GM19328 (cell line): ENCODE measurements at regions not wholly inside any gene's neighbourhood (a gene's known extent, or its start where the extent isn't known, plus 50 kb on each side); places are given as distances from the start of the nearest gene placed in this dataset.
"Not testable (repeated sequence)": the region's sequence is repeated elsewhere in the genome, so short reads cannot be mapped to it uniquely, and the experiment has no call there.

Experiments used
- ATAC-seq: cut with Tn5 transposase; IDR thresholded peaks from one replicate; pipeline ENCODE4 v1.9.1; 2021; ENCODE audit warnings: mild to moderate bottlenecking, moderate library complexity; ENCODE audit not compliant: unreplicated experiment

DNA sequence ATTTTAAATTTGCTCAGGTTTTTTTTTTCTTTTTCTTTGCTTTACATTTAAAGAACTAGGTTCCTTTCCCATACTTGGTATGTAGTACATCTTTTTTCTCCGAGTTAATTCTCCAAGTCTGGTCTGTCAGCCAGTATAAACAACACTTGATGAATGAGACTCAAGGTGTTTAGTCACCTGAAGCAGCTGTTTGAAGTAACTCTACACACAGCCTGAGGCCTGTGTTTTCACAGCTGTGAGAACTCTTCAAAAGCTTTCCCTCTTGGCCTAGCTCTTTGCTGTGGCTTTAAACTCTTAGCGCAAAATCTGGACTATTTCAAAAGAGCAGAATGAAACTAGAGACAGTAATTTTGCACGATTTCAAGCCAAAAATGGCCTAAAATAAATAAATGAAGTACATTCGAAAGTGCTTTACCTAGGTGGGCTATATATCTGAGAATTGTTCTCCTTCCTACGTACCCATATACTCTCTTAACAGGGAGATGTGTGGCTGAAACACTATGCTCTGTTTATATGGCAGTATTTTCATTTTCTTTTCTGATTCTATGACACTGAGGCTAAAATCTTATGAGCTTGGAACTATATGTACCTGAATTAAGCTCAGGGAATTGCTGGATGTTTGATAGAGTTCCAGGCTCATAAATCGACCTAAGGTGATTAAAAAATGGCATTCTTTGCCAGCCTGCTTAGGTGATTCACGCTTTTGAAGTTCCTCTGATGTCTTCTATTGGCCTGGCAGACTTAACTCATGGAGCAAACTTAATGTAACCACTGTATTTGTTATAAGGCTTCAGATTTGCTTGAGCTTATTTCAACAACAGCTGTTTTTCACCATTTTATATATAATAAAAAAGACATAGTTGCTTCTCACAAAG, 1044.1 kb upstream of the ZEB2 start:
- no peak for ATAC-seq

DNA sequence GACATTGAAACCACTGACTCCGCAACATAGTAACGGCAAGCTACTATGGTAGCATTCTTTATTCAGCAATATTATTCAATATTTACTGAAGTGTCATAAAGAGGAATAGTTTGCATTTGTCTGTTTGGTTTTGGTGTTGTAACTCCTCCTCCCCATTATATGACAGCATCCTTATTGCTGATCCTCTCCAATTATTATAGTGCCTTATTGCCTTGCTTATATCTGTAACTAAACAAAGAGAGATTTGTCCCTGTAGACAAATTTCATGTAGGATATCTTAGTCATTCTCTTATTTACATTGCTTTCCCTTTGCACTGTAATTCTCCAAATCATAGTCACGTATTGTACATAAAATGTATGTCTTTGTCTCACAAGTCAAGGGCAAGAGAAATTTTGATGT, 1041.2 kb upstream of the ZEB2 start:
- ATAC-seq, result no peak

DNA sequence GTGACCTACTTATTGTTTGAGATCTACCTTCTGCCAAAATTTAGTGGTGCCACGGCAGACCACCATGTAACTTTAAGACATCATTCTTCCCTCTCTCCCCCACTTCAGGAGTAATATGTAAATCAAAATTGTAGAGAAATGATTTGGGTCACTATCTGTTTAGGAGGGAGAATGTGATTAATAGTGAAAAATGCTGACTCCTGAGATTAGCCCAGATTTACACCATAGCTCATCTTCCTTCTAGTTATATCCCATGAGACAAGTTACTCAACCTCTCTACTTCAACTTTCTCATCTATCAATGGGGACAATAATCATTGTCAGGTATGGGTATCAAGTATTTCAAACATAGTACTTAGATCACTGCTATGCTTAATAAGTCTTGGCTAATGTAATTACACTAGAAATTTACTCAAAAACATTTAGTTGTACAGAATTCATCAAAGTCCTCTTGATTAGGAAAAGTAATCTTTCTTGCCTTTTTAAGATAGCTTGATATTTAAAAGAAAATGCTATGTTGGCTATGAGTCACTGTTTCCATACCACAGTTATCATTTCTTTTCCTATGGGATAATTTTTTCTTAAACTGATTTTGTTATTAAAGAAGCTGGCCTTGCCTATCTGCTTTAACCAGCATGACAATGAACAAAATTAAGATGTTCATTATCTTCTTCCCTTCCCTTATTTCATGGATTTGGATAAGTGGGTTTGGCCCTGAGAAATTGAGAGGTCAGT, 1038.9 kb upstream of the ZEB2 start:
- no peak for ATAC-seq

DNA sequence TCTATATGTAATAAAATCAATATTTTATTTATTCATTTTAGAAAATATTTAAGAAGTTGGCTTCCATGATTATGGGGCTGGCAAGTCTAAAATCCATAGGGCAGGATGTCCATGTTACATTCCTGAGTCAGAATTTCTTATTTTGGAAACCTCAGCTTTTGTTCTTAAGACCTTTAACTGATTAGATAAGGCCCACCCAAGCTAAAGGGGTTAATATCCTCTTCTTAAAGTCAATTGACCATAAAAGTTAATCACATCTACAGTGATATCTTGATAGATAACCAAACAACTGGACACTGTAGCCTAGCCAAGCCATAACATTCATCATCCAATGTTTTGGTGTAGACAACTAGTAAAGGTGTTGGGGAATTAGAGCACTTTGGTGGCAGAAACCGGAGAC, 1035.4 kb upstream of the ZEB2 start:
- ATAC-seq, result no peak

DNA sequence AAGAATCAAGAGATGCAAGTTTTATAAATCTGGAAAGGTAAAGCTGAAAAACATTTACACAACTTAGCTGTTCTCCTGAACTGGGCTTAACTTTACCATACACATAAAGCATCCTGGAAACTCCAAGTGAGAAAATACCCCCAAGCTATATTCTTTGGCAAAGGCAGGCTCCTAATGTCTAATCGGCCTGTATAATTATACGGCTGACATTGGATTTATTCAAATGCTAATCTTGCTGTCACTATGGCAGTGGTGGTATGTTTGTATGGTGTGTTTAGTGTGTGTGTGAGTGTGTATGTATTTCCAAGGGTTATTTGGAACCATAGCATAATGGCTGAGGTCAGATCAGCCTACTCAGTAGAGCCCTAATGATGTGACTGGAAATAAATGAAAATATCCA, 1031.8 kb upstream of the ZEB2 start:
- no peak for ATAC-seq

DNA sequence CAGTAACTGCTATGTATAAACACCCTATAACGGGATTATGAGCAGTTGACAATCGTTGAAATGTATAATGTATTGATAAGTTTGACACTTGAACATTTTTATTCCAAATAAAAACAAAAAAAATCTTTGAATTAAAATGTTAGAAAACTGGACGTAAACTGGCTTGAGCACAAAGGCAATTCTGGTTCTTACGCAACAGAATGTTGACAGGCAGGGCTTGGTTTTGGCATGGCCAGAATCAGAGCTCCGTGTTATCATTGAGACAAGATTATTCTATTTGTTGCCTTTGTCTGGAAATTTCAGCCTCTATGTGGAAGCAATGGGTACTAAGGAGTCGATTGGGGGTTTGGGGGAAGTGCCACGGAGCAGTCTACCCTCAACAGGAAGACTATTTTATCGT, 1028.6 kb upstream of the ZEB2 start:
- ATAC-seq, result no peak

DNA sequence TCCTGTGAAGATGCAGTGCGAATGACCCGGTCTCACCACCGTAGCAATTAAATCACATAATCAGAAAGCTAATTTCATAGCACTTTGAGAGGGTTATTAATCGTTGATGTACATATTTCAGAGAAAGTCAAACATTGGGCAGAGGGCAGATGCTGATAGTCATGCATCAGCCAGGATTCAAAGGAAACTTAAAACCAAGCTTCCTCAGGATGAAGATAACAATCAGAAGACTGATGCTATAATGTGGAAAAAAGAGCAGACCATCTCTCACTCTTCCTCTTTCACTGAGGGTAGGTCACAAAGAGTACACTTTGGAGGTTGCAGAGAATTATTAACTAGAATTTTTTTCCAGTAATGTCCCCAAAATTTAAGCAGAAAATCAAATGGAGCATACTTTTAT, 1027.7 kb upstream of the ZEB2 start:
- no peak for ATAC-seq

DNA sequence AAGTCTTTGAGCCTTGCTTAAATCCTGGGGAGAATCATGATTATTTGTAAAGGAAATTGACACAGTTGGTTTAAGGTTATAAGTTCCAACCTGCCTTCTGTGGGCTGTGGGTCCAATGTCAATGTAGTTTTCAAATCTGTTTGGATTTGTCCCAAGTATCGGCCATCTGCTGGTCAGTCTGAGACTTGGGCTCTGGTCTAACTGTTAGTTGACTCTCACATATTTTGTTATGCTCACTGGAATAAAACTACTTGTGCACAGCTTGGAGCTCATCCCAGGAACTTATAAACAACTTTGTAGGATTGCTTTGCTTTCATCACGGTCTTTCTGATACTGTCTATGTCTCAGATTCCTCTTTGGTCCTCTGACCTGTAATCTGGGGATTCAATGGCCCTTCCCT, 1026.2 kb upstream of the ZEB2 start:
- no peak for ATAC-seq

DNA sequence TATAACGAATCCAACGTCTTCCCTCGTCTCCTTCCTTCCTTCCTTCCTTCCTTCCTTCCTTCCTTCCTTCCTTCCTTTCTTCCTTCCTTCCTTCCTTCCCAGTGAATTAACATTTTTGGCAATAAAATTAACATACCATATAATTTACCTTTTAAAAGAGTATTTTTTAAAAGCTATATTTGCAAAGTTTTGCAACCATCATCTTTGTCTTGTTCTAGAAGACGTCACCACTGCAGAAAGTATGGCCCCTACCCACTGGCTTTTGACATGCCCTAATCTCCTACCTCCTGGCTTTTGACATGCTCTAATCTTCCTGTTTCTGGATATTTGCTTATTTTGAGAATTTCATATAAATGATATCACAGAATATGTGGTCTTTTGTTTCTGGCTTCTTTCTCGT, 1023.9 kb upstream of the ZEB2 start:
- no peak for ATAC-seq

DNA sequence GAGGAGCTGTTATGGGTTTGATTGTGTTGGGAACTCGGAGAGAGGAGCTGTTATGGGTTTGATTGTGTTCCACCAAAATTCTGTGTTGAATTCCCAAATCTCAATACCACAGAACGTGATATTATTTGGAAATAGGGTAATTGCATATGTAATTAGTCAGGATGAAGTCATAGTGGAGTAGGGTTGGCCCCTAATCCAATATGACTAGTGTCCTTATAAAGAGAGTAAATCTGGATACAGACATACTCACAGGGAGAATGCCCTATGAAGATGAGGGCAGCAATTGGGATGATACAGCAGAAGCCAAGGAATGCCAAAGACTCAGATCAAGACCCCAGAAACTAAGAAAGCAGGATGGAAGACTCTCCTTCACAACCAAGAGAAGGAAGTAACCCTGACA, 1023.2 kb upstream of the ZEB2 start:
- ATAC-seq, result no peak

DNA sequence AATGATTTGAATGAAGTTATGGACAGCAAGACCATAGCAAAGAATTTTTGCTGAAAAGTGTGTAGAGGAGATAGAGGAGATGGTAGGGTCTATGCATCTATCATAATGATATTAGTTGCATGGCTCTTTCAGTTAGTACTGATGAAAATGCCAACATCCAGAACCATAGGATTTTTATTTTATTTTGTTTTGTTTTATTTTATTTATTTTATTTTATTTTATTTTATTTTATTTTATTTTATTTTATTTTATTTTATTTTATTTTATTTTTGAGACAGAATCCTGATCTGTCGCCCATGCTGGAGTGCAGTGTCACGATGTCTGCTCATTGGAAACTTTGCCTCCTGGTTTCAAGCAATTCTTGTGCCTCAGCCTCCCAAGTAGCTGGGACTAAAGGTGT, 1021.1 kb upstream of the ZEB2 start:
- no peak for ATAC-seq

DNA sequence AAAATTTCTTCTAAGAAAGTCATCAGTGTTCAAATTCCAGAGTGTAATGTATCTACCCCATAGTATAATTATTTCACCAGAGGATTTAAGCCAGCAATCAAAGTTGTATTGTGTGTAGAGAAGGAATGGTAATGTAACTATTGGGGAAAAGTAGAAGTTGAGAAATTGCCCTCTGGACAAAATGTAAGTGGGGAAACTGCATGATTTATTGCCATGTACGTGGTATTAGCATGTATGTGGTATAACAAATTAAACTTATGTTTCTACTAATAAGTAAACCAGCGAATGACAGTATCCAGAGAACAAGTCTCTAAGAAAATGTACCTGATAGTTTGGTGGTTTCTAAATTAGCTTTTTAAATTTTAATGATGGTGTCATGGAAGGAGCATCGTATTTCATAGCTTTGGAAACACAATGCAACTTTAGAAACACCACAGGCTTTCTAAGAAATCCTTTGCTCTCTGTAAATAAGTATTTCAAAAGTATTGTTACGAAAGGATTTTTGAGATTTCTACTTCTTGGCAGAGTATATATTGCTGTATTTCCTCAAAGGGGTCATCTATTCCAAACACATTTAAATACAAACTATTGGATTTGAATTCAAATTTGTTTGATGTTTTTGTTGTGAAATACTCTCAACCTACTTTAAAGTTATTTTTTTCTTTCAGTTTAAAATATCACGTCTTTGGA, 1018.9 kb upstream of the ZEB2 start:
- no peak for ATAC-seq

DNA sequence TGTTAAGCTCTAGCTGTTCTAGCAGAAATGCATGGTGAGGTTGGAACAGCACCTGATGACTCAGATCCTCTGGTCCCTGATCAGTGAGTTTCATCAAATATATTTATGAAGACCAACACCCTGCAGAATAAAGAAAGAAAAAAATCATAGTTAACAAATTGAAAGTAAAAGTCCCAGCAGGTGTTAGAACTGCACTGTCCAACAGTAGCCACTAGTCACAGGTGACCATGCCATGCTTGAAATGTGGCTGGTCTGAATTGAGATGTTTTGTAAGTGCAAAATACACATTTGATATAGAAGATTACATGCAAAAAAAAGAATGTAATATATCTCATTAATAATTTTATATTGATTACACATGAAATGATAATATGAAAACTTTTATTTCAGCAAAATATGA, 1010.7 kb upstream of the ZEB2 start:
- no peak for ATAC-seq

DNA sequence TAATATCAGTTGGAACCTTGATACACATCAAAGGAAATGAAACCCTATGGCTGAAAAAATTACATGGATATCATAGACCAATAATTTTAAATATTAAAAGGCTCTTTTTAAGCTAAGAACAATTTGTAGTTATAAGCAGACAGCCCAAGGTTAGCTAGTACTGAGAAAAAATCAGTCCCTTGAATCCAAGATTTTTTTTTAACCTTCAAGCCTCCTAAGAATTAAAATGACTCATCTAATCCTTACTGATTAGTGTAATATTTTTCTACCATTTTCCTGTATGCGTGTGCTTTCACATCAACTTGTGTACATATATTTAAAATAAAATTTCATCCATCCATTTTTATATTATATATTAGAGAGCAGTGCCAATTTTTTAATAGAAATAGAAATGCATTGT, 1004.9 kb upstream of the ZEB2 start:
- ATAC-seq, result no peak

DNA sequence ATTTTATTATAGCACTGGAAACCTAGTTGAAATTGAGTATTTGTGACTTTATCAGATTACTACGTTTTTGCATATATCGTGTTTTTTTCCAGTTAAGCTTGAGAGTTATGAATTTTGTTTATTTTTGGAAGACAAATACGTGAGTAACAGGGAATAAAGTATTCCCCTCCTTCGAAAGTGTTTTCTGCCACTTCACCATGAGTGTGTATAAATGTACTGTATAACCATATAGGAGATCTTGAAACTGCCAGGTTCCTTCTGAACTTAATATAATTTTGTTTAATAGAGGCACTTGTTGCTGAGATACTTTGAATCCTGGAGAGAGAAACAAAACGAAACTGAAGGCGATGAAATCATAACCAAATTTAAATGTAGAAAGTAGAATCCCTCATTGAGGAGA, 1004.4 kb upstream of the ZEB2 start:
- no peak for ATAC-seq

DNA sequence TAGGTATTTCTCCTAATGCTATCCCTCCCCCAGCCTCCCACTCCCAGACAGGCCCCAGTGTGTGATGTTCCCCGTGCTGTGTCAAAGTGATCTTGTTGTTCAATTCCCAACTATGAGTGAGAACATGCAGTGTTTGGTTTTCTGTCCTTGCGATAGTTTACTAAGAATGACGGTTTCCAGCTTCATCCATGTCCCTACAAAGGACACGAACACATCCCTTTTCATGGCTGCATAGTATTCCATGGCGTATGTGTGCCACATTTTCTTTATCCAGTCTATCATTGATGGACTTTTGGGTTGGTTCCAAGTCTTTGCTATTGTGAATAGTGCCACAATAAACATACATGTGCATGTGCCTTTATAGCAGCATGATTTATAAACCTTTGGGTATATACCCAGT, 999.3 kb upstream of the ZEB2 start:
- not testable (repeated sequence) for ATAC-seq

DNA sequence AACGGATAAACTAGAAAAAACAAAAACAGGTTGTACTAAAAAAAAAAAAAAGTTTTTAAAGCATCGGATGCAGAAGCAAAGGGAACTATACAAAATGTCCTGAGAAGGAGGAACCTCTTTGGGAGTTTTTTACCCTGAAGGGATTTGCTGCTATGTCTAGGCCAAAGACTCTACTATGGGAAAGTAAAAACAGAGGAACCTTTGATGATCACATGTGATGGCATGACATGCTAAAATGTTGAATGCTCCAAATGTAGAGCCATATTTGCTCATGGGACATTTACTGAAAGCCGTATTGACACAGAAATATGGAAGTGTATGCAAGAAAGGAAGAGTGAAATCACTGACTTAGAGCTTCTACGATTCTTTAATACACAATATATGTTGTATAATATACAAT, 992.0 kb upstream of the ZEB2 start:
- ATAC-seq, result no peak

DNA sequence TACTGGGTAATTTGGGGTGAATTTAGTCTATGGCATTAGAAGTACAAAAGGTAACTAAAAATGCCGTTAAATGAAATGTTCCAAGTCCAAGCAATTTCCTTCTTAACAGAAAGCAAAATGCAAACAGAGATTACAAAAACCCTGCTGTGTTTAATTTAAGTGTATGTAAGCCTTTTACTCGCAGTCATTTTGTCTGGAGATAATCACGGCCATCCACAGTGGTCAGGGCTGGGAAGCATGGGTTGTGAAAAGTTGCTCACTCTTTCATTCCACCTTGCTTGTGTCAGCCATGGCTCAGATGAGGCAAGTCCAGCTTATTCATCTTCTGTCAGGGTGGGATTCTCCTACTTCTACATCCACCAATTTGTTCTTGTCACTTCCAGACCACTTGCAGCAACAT, 983.6 kb upstream of the ZEB2 start:
- no peak for ATAC-seq

DNA sequence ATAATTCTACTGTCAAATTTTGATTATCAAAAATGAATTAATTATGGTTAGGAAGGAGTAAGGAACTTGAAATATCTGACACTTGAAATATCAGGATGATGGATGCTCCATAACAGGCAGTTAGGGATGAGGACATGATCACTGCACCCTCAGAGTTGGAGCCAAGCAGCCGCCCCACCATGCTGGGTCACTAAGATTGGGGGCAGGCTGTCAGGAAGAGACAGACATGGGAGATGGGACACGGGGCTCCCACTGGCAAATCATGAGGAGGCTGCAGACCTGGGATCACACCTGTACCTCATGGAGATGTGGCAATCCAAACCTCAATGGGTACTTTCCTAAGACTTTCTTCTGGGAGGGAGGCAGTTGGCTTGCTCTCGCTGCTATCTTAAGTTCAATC, 982.0 kb upstream of the ZEB2 start:
- ATAC-seq, result no peak

DNA sequence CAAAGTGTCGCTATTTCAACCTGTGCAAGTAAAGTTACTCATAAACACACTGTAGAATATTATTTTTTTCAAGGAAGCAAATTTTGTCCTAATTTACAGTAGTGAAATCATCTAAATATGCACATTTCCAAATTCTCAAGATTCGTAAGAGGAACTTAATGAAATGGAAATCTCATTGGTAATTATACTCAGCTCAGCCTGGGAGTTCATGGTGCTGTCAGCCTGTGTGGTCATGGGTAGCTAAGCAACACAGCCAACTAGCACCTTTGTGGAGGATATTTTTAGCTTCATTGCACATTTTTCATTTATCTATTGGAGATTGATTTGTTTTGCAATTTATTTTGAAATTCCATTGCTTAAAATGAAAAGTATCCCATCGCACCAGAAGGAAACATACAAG, 975.7 kb upstream of the ZEB2 start:
- ATAC-seq, result no peak

DNA sequence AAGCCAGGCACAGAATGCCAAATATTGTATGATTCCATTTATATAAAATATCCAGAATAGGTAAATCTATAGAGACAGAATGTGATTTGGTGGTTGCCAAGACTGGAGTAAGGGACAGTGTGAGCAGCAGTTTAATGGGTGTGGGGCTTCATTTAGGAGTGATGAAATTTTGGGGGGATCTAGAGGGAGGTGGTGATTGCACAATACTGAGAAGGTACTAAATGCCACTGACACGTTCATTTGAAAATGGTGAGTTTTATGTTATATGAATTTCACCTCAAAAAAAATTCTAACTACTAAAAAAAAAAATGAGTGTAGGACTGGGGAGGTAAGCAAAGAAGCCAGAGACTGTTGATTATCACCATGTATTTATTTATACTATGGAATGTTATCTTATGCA, 974.5 kb upstream of the ZEB2 start:
- no peak for ATAC-seq

DNA sequence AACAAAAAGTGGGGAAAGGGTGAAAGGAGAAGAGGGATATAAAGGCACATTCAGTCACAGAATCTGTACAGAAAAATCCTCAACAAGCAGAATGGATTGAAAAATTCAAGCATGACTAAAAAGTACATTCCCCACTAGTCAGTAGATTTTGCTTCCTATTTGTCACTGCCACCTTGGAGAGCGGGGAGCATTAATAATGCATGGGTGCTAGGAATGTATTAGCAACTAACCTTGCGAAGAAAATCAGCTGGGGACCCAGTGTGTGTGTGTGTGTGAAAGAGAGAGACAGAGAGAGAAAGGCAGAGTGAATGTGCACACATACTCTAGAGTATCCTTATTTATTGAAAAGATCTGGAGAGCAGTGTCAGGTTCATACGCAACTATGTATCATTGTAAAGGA, 968.7 kb upstream of the ZEB2 start:
- no peak for ATAC-seq
